NCI-H748 (cell line): ENCODE measurements at regions not wholly inside any gene's neighbourhood (a gene's known extent, or its start where the extent isn't known, plus 50 kb on each side); places are given as distances from the start of the nearest gene placed in this dataset.
"Not testable (repeated sequence)": the region's sequence is repeated elsewhere in the genome, so short reads cannot be mapped to it uniquely, and the experiment has no call there.

ENCODE experiments used
- DNase-seq: peaks from one replicate; lab custom pipeline; 2025; ENCODE audit not compliant: unreplicated experiment; lab: John Stamatoyannopoulos, UW

GRCh38 chr2:22420076-22420475 is 964.9 kb upstream of the KLHL29 start:
- DNase-seq = no peak

DNA sequence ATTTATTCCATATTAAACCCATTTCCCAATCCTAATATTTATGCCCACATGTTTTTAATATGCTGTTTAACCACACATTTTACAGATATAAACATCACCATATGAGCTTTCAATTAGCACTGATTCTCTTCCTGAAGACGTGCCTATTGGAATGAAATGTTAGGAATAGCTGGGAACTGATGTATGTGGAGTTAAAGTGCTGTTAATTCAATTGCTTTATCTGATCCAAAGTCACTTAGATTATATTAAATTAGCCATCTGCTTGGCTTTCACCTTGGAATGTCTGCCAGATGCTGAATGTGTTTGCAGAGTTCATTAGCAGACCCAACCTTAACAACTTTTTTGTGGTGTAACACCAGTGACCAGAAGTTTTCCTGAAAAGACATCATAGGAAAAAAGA is 942.9 kb upstream of the KLHL29 start:
- no peak for DNase-seq

DNA sequence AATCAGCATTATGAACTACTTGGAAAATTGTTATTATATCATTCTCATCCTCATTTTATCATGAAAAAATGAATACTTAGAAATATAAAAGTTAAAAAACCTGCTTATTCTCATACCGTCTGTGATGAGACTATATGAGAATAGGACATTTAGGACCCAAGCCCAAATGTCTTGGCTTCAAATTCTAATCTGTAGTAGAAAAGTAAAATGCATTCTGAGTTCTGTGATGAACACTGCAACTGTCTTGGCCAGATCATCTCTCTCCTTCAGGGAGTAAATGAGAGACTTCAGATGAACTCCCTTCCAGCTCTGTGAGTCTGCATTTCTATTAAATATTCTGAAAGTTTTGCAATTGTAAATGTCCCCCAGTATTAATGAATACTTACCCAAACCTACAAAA is 940.7 kb upstream of the KLHL29 start:
- no peak for DNase-seq

DNA sequence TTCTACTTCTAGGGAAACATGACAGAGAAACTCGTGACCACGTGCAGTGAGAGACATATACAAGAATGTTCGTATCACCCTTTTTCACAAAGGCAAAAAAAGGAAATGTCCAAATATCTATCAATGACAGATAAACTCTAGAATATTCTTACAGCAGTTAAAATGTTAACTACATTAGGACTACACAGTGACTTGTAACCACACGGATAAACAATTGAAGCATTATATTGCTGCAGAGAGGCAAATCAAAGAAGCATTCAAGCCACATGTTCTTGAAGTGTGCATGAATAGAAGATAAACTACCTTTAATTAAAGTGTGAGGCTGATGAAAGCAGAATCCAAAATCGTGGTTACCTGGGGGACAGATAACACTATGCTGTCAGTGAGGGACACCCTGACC is 935.3 kb upstream of the KLHL29 start:
- peak; percentile 17 for DNase-seq

DNA sequence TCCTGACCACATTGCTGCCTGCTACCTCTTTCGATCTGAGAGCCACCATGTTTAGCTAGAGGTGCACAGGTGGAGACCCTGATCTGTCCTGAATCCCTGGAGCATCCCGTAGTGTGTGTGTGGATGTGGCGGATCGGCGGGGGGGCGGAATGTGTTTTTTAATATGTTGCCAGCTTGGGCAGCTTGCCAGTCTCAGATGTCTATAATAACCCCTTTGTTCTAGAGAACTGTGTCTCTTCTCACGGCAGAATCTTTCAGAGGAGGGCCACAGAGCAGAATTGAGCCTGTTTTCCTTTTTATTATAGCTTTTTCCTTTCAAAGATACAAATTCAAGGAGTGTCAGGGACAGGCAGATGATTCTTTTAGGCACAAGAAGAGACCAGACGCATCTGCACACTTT is 934.1 kb upstream of the KLHL29 start:
- peak; percentile 56 for DNase-seq

- no peak for DNase-seq
Observed at GRCh38 chr2:22454826-22455485, 930.0 kb upstream of the KLHL29 start.

DNA sequence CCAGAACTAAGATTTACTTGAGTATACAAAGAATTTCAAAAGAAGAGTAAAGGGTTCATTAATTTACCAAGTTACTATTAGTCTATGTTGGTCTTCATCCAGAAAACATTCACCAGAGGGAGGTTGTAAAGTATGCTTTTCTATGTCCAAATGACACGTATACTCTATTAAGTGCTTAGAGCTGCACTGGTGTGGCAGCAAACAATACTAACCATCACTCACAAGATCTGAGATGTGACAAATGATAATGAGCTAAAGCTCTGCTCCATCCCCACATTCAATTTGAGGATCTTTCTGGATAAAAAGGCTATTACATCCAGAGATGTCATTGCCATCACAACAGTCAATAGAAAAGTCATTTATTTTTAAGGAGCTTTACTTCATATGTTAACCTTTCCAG is 926.5 kb upstream of the KLHL29 start:
- DNase-seq = no peak

DNA sequence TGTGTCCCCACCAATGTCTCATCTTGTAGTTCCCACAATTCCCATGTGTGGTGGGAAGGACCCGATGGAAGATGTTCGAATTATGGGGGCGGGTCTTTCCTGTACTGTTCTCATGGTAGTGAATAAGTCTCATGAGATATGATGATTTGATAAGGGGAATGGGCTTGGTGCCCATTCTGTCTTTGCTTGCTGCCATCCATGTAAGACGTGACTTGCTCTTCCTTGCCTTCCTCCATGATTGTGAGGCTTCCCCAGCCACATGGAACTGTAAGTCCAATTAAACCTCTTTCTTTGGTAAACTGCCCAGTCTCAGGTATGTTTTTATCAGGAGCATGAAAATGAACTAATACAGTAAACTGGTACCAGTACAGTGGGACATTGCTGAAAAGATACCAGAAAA is 909.9 kb upstream of the KLHL29 start:
- not testable (repeated sequence) for DNase-seq

GRCh38 chr2:22478329-22478728 is 906.6 kb upstream of the KLHL29 start:
- no peak for DNase-seq

DNA sequence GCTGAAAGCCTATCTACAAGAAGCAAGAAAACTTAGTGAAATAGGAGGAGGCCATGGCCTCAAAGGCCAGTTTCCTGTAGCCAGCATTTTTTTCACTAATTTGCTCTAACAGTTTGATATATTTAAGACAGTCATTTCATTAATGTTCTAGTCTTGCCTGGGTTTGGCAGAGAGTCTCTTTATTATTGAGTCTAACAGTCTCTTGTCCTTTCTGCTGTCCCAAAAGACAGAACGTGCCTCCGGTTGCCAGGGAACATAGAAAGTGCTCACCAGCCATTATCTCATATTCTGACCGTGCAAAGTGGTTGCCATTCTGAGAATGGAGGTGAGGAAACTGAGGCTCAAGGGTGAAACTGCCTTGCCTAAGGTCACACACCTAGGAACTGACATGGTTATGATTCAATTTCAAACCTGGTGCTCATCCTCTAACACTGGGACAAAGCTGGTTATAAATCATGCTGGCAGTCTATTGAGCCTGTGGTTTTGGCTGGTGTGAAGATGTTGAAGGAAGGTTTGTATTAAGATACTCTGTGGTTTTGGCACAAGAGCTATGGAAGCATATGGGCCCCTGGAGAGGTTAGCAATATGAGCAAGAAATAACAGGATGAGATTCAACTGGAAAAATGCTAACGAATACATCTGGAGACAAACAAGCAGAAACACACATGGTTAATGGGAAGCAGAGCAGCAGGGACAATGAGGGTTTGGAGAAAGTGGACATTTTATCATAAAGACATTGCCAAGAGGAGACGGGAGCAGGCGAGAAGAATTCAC is 903.3 kb upstream of the KLHL29 start:
- no peak for DNase-seq

- no peak for DNase-seq
Observed at GRCh38 chr2:22483036-22483435, 901.9 kb upstream of the KLHL29 start.

- DNase-seq = no peak
Observed at GRCh38 chr2:22485486-22485885, 899.5 kb upstream of the KLHL29 start.

DNA sequence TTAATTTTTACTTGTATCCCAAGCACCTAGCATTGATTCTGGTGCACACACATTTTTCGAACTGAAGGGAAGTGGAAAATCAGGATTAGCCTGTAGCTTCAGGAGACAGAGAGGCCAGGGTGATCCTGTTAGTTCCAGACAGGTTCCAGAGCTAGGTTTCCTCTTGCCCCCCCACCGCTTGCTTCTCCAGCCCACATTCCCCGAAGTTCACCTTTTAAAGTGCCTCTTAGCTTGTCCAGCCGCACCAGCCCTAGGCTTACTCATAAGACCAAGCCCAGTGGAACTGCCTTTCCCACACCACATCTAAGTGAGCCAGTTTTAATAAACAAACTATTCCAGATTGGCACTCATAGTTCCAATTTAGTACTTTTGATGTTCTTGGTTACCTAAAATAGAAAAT is 898.6 kb upstream of the KLHL29 start:
- no peak for DNase-seq

GRCh38 chr2:22487036-22487435 is 897.9 kb upstream of the KLHL29 start:
- no peak for DNase-seq

- no peak for DNase-seq
Observed at GRCh38 chr2:22487541-22487940, 897.4 kb upstream of the KLHL29 start.

GRCh38 chr2:22491442-22491841 is 893.5 kb upstream of the KLHL29 start:
- no peak for DNase-seq

GRCh38 chr2:22494156-22494555 is 890.8 kb upstream of the KLHL29 start:
- DNase-seq = no peak

DNA sequence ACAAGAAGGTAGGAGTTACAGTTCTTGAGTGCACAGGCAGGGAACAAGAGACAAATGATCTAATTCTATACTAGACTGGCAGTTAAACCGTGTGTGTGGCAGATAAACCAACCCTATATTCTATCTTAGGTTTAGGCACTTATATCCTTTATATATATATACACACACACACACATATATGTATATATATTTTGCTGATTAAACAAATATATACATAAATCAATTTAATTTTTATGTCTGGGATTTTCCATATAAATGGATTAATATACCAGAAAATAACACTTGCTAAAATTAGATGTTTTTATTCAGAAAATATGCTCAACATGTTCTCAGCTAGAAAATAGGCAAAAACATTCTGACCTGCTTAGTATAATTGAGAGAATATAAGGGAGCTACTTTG is 887.9 kb upstream of the KLHL29 start:
- no peak for DNase-seq

GRCh38 chr2:22497789-22498188 is 887.2 kb upstream of the KLHL29 start:
- no peak for DNase-seq

DNA sequence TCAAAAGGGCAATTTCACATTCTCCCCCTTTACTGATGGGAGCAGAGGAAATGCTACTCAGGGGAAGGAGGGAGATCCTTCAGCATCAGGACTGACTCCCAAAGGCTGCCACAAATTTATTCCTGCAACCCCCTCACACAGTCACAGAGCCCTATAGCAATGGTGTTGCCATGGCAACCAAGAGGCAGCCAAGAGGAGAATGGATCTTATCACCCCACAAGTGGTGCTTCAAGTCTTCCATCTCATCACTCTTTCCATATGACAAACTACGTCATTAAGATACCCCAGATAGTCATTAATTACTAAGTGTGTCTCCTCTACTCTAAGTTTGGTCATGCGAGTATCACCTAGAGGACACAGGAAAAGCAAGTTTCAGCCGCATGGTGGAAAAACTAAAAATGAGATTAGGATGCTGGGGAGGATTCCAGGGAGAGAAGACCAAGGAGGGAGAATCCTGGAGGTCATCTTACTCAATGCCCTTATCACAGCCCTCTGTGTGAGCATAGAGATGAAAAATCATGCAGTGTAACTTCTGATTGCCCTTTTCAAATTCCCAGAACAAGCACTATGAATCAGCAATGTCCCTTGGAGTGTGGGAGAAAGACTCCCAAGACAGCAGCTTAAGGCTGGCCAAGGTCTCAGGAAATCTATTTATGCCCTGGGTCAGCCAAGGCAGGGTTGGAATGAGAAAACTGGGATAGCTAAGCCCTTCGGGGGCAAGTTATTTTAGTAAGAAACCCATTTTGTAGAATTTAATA is 885.7 kb upstream of the KLHL29 start:
- peak; percentile 15 for DNase-seq

DNA sequence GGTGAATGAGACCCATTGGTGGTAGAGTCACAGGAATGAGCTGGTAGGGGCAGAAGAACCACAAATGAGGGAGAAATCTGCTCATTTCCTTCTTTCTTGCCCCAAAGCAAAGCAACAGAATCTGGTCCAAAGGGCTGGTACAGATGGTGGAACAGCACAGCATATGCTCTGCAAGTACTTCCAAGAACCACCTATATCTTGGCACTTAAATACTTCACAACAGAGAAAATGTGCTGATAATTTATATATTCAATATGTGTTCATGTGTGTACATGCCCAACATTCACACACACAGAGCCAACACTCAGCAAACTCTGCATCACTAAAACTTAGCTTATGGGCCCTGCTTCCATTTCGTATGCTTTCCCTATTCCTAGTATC is 884.4 kb upstream of the KLHL29 start:
- DNase-seq = no peak

DNA sequence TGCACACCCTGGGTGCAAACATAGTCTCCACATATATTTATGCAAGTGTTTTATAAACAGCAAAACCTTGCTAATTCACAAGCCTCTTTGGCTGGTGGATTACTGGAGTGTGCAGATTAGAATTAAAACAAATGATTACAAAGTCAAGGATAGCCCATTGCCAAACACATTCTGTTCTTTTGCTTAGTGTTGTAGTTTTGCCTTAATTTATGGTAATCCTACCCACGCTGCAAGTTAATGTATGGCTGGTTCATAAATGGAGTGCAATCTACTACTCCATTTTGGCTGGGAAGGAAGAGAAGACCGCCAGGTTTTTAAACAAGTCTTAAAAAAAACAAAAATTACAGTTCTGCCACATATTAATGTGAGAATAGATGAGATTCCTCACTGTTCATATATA is 883.1 kb upstream of the KLHL29 start:
- no peak for DNase-seq
